ENCODE measurements at regions not wholly inside any gene's neighbourhood (a gene's known extent, or its start where the extent isn't known, plus 50 kb on each side); places are given as distances from the start of the nearest gene placed in this dataset.

- no peak overlapping the region for H3K27ac Mint-ChIP-seq
- CTCF ChIA-PET: no interaction called here
- no peaks in the 10 kb centered on the region for H3K36me3 Mint-ChIP-seq
These were observed 386.5 kb downstream of the OLFM4 start for GRCh38 chr13:53415135-53415534.

DNA sequence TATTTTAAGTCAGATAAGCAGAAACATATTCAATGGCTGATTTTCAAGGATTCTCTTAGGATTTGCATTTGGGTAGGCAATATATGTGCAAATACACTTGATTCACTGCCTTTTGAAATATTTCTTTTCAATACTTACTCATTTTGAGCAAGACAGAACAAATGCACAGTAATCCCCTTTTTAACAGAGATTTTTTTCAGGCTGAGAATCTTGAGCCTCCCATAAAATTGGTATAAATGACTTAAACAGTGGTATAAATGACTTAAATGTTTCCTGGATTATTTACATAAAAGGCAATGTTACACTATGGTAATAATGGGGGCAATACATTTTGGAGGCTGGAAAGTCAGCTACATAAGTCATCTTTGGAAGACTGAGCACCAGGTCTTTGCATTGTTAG is 389.0 kb downstream of the OLFM4 start:
- Histone ChIP-seq H3K36me3 (ENCODE audit: control insufficient read depth in 2 of 3, insufficient read depth in 3 of 3, low read length in 3 of 3) (no peaks in the 10 kb centered on the region), H3K4me3 (ENCODE audit: low read length) (no peak overlapping the region), H3K9me3 (ENCODE audit: control insufficient read depth in 2 of 3, low read length in 3 of 3) (no peaks in the 10 kb centered on the region), H3K4me1 (ENCODE audit: control insufficient read depth in 2 of 2, insufficient read depth in 2 of 2, low read length in 2 of 2) (no peaks in the 10 kb centered on the region), H3K27me3 (ENCODE audit: control insufficient read depth in 2 of 2, insufficient read depth in 2 of 2, low read length in 2 of 2) (no peaks in the 10 kb centered on the region), H3K27ac (ENCODE audit: low read depth, low read length) (no peak overlapping the region)
- Mint-ChIP-seq H3K27ac (no peak overlapping the region), H3K4me1 (no peaks in the 10 kb centered on the region), H3K4me3 (no peak overlapping the region), H3K27me3 (no peaks in the 10 kb centered on the region), H3K36me3 (no peaks in the 10 kb centered on the region), H3K9me3 (peaks cover 0 to 9% (median 3%) of the 10 kb centered on the region in 11 donors)
- no peak for ATAC-seq
- DNase-seq: no peak
- intact Hi-C loops (cut with micrococcal nuclease): no loop called here
- POLR2A ChIA-PET: no interaction called here
- CTCF ChIA-PET: no interaction called here

More at GRCh38 chr13:53415135-53415534, 386.5 kb downstream of the OLFM4 start:
- Histone ChIP-seq H3K4me1 (ENCODE audit: control insufficient read depth in 2 of 2, insufficient read depth in 2 of 2, low read length in 2 of 2) (no peaks in the 10 kb centered on the region), H3K27me3 (ENCODE audit: control insufficient read depth in 2 of 2, insufficient read depth in 2 of 2, low read length in 2 of 2) (no peaks in the 10 kb centered on the region), H3K4me3 (ENCODE audit: low read length) (no peak overlapping the region), H3K27ac (ENCODE audit: low read depth, low read length) (no peak overlapping the region), H3K9me3 (ENCODE audit: control insufficient read depth in 2 of 3, low read length in 3 of 3) (no peaks in the 10 kb centered on the region), H3K36me3 (ENCODE audit: control insufficient read depth in 2 of 3, insufficient read depth in 3 of 3, low read length in 3 of 3) (no peaks in the 10 kb centered on the region)
- DNase-seq (no peak), ATAC-seq (no peak)
- Mint-ChIP-seq H3K4me3 (no peak overlapping the region), H3K4me1 (no peaks in the 10 kb centered on the region), H3K27me3 (no peaks in the 10 kb centered on the region), H3K9me3 (peaks cover 0 to 13% (median 3%) of the 10 kb centered on the region in 11 donors)
- intact Hi-C loops (cut with micrococcal nuclease): no loop called here
- POLR2A ChIA-PET: no interaction called here

- Mint-ChIP-seq H3K4me3 (no peak overlapping the region), H3K4me1 (no peaks in the 10 kb centered on the region), H3K9me3 (peaks cover 0 to 9% (median 3%) of the 10 kb centered on the region in 11 donors), H3K36me3 (no peaks in the 10 kb centered on the region), H3K27me3 (no peaks in the 10 kb centered on the region), H3K27ac (no peak overlapping the region)
- Histone ChIP-seq H3K36me3 (ENCODE audit: control insufficient read depth in 2 of 3, insufficient read depth in 3 of 3, low read length in 3 of 3) (no peaks in the 10 kb centered on the region), H3K27ac (ENCODE audit: low read depth, low read length) (no peak overlapping the region), H3K9me3 (ENCODE audit: control insufficient read depth in 2 of 3, low read length in 3 of 3) (no peaks in the 10 kb centered on the region), H3K4me3 (ENCODE audit: low read length) (no peak overlapping the region), H3K4me1 (ENCODE audit: control insufficient read depth in 2 of 2, insufficient read depth in 2 of 2, low read length in 2 of 2) (no peaks in the 10 kb centered on the region), H3K27me3 (ENCODE audit: control insufficient read depth in 2 of 2, insufficient read depth in 2 of 2, low read length in 2 of 2) (no peaks in the 10 kb centered on the region)
- intact Hi-C loops (cut with micrococcal nuclease): no loop called here
- ATAC-seq (no peak), DNase-seq (no peak)
- ChIA-PET POLR2A (no interaction called here), CTCF (no interaction called here)
These were observed 393.8 kb downstream of the OLFM4 start for GRCh38 chr13:53422415-53422814.

GRCh38 chr13:53436396-53436795 is 407.8 kb downstream of the OLFM4 start:
- Mint-ChIP-seq H3K4me1 (no peaks in the 10 kb centered on the region), H3K9me3 (peaks cover 0 to 12% (median 2%) of the 10 kb centered on the region in 11 donors), H3K4me3 (no peak overlapping the region), H3K36me3 (no peaks in the 10 kb centered on the region), H3K27me3 (peaks cover 0 to 6% (median 0%) of the 10 kb centered on the region in 5 donors), H3K27ac (no peak overlapping the region)
- POLR2A ChIA-PET: no interaction called here
- ATAC-seq (no peak), DNase-seq (no peak)
- no peaks in the 10 kb centered on the region for H3K36me3 ChIP-seq (ENCODE audit: control insufficient read depth in 2 of 3, insufficient read depth in 3 of 3, low read length in 3 of 3)
- no peak overlapping the region for H3K4me3 ChIP-seq (ENCODE audit: low read length)
- intact Hi-C loops (cut with micrococcal nuclease): no loop called here
- H3K27ac ChIP-seq (ENCODE audit: low read depth, low read length): no peak overlapping the region
- H3K27me3 ChIP-seq (ENCODE audit: control insufficient read depth in 2 of 2, insufficient read depth in 2 of 2, low read length in 2 of 2): no peaks in the 10 kb centered on the region
- CTCF ChIA-PET: no interaction called here
- no peaks in the 10 kb centered on the region for H3K4me1 ChIP-seq (ENCODE audit: control insufficient read depth in 2 of 2, insufficient read depth in 2 of 2, low read length in 2 of 2)
- no peaks in the 10 kb centered on the region for H3K9me3 ChIP-seq (ENCODE audit: control insufficient read depth in 2 of 3, low read length in 3 of 3)

DNA sequence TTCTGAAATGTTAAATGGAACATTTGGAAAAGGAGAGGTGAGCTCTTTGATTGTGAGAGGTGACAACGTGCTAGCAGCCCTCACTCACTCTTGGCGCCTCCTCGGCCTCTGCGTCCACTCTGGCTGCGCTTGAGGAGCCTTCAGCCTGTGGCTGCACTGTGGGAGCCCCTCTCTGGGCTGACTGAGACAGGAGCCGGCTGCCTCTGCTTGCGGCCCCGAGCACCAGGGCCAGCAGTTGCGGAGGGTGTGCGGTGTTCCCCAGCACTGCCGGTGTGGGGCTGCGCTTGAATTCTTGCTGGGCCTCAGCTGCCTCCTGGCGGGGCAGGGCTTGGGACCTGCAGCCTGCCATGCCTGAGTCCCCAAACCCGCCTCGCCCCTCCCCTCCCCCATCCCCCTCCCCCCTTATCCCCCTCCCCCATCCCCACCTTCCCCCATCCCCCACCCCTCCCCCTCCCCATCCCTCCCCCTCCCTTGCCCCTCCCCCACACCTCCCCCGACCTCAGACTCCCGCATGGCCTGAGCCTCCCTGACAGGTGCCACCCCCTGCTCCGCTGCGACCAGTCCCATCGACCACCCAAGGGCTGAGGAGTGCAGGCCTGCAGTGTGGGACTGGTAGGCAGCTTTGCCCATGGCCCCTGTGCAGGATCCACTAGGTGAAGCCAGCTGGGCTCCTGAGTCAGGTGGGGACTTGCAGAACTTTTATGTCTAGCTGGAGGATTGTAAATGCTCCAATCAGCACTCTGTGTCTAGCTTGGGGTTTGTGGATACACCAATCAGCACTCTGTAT is 411.0 kb downstream of the OLFM4 start:
- Histone ChIP-seq H3K4me1 (ENCODE audit: control insufficient read depth in 2 of 2, insufficient read depth in 2 of 2, low read length in 2 of 2) (no peaks in the 10 kb centered on the region), H3K27ac (ENCODE audit: low read depth, low read length) (no peak overlapping the region), H3K4me3 (ENCODE audit: low read length) (no peak overlapping the region), H3K9me3 (ENCODE audit: control insufficient read depth in 2 of 3, low read length in 3 of 3) (no peaks in the 10 kb centered on the region), H3K27me3 (ENCODE audit: control insufficient read depth in 2 of 2, insufficient read depth in 2 of 2, low read length in 2 of 2) (no peaks in the 10 kb centered on the region), H3K36me3 (ENCODE audit: control insufficient read depth in 2 of 3, insufficient read depth in 3 of 3, low read length in 3 of 3) (no peaks in the 10 kb centered on the region)
- Mint-ChIP-seq H3K9me3 (peaks cover 0 to 12% (median 4%) of the 10 kb centered on the region in 11 donors), H3K4me3 (no peak overlapping the region), H3K36me3 (no peaks in the 10 kb centered on the region), H3K27ac (no peak overlapping the region), H3K4me1 (no peaks in the 10 kb centered on the region), H3K27me3 (no peaks in the 10 kb centered on the region)
- CTCF ChIA-PET: no interaction called here
- intact Hi-C loops (cut with micrococcal nuclease): no loop called here
- ATAC-seq (no peak), DNase-seq (no peak)
- POLR2A ChIA-PET: no interaction called here

DNA sequence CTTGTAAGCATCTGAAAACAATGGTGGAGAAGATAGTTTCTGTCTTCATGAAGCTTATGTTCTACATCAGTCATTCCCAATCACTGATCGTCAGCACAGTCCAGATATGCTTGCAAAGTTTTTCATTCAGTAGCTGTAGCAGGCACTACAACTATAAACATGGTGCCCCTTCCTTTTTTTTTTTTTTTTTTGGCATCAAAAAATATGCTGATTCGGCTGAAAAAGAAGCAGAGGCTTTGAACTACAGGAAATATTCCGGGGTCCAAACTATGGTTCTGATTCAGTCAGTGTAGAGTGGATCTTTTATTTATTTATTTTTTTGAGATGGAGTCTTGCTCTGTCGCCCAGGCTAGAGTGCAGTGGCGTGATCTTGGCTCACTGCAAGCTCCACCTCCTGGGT is 414.4 kb downstream of the OLFM4 start:
- Histone ChIP-seq H3K27ac (ENCODE audit: low read depth, low read length) (no peak overlapping the region), H3K4me3 (ENCODE audit: low read length) (no peak overlapping the region), H3K36me3 (ENCODE audit: control insufficient read depth in 2 of 3, insufficient read depth in 3 of 3, low read length in 3 of 3) (no peaks in the 10 kb centered on the region), H3K9me3 (ENCODE audit: control insufficient read depth in 2 of 3, low read length in 3 of 3) (peaks cover 0 to 2% (median 0%) of the 10 kb centered on the region in 3 experiments), H3K4me1 (ENCODE audit: control insufficient read depth in 2 of 2, insufficient read depth in 2 of 2, low read length in 2 of 2) (no peaks in the 10 kb centered on the region), H3K27me3 (ENCODE audit: control insufficient read depth in 2 of 2, insufficient read depth in 2 of 2, low read length in 2 of 2) (no peaks in the 10 kb centered on the region)
- Mint-ChIP-seq H3K27me3 (no peaks in the 10 kb centered on the region), H3K36me3 (no peaks in the 10 kb centered on the region), H3K4me3 (no peak overlapping the region), H3K9me3 (peaks cover 3 to 16% (median 7%) of the 10 kb centered on the region in 11 donors), H3K27ac (no peak overlapping the region), H3K4me1 (no peaks in the 10 kb centered on the region)
- ATAC-seq (no peak), DNase-seq (no peak)
- intact Hi-C loops (cut with micrococcal nuclease): no loop called here
- ChIA-PET POLR2A (no interaction called here), CTCF (no interaction called here)

DNA sequence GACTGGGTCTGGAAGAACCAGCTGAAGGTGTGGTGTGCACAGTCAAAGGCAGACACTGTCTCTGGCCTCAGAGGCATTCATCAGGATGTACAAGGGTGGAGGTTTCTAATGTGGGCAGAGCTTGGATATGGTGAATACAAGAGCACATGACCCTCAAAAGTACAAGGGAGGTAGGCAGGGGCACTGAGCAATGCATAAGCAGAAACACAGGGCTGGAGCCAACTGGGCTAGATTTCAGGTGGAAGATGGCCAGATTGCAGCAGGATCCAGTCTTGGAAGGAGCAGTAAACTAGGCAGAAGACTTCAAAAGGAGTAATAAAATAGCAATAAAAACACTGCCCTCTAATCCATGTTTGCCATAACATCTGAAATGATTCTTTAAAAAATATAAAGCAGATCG is 417.1 kb downstream of the OLFM4 start:
- intact Hi-C loops (cut with micrococcal nuclease): no loop called here
- CTCF ChIA-PET: no interaction called here

More for the DNA sequence above, 417.1 kb downstream of the OLFM4 start:
- Mint-ChIP-seq H3K36me3 (peaks cover 0 to 10% (median 5%) of the 10 kb centered on the region in 5 donors), H3K4me3 (no peak overlapping the region), H3K9me3 (peaks cover 7 to 29% (median 24%) of the 10 kb centered on the region in 11 donors), H3K27me3 (no peaks in the 10 kb centered on the region), H3K4me1 (no peaks in the 10 kb centered on the region), H3K27ac (no peak overlapping the region)
- DNase-seq (no peak), ATAC-seq (no peak)
- peaks cover 0 to 11% (median 0%) of the 10 kb centered on the region in 3 experiments for H3K9me3 ChIP-seq (ENCODE audit: control insufficient read depth in 2 of 3, low read length in 3 of 3)
- H3K27ac ChIP-seq (ENCODE audit: low read depth, low read length): no peak overlapping the region
- H3K36me3 ChIP-seq (ENCODE audit: control insufficient read depth in 2 of 3, insufficient read depth in 3 of 3, low read length in 3 of 3): no peaks in the 10 kb centered on the region
- no peak overlapping the region for H3K4me3 ChIP-seq (ENCODE audit: low read length)
- POLR2A ChIA-PET: no interaction called here
- H3K27me3 ChIP-seq (ENCODE audit: control insufficient read depth in 2 of 2, insufficient read depth in 2 of 2, low read length in 2 of 2): no peaks in the 10 kb centered on the region
- no peaks in the 10 kb centered on the region for H3K4me1 ChIP-seq (ENCODE audit: control insufficient read depth in 2 of 2, insufficient read depth in 2 of 2, low read length in 2 of 2)
